ENCODE measurements at regions not wholly inside any gene's neighbourhood (a gene's known extent, or its start where the extent isn't known, plus 50 kb on each side); places are given as distances from the start of the nearest gene placed in this dataset.

- TF ChIP-seq, protein P1, sequence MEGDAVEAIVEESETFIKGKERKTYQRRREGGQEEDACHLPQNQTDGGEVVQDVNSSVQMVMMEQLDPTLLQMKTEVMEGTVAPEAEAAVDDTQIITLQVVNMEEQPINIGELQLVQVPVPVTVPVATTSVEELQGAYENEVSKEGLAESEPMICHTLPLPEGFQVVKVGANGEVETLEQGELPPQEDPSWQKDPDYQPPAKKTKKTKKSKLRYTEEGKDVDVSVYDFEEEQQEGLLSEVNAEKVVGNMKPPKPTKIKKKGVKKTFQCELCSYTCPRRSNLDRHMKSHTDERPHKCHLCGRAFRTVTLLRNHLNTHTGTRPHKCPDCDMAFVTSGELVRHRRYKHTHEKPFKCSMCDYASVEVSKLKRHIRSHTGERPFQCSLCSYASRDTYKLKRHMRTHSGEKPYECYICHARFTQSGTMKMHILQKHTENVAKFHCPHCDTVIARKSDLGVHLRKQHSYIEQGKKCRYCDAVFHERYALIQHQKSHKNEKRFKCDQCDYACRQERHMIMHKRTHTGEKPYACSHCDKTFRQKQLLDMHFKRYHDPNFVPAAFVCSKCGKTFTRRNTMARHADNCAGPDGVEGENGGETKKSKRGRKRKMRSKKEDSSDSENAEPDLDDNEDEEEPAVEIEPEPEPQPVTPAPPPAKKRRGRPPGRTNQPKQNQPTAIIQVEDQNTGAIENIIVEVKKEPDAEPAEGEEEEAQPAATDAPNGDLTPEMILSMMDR (IDR thresholded peaks at IDR 0.05) = no peak
- no peak for TF ChIP-seq EP300 (IDR thresholded peaks at IDR 0.05)
- TF ChIP-seq POLR2A (IDR thresholded peaks at IDR 0.05) = no peak
Observed at GRCh38 chr3:6047016-6047415, 813.9 kb upstream of the GRM7 start.
